ENCODE measurements at regions not wholly inside any gene's neighbourhood (a gene's known extent, or its start where the extent isn't known, plus 50 kb on each side); places are given as distances from the start of the nearest gene placed in this dataset.

GRCh38 chr7:136479922-136480321 lies 388.5 kb upstream of the CHRM2 start:
- Histone ChIP-seq H2AK5ac (ENCODE audit: insufficient read length, low read length) (no peak overlapping the region), H4K91ac (ENCODE audit: insufficient read length, low read depth, low read length) (no peak overlapping the region), H2BK5ac (ENCODE audit: insufficient read length, low read length) (no peak overlapping the region), H3K4ac (ENCODE audit: low read depth, low read length) (no peak overlapping the region), H3T11ph (ENCODE audit: low read length) (no peak overlapping the region), H4K8ac (replicated peaks; ENCODE audit: insufficient read length, low read depth, low read length) (no peak overlapping the region), H3K79me1 (ENCODE audit: insufficient read depth, low read depth, low read length, poor library complexity, severe bottlenecking) (no peaks in the 10 kb centered on the region), H4K20me1 (ENCODE audit: control insufficient read depth, insufficient read depth, insufficient read length) (no peaks in the 10 kb centered on the region), H2BK20ac (ENCODE audit: low read depth, low read length, poor library complexity, severe bottlenecking) (no peak overlapping the region), H3K14ac (ENCODE audit: insufficient read depth, low read length) (no peak overlapping the region), H2BK15ac (ENCODE audit: low read depth, low read length) (no peak overlapping the region), H2BK120ac (ENCODE audit: low read depth, low read length, poor library complexity, severe bottlenecking) (no peak overlapping the region), H3K56ac (ENCODE audit: insufficient read length, low read depth, low read length) (no peak overlapping the region), H3K4me2 (ENCODE audit: insufficient read depth, insufficient read length, low read length) (no peak overlapping the region), H3K4me1 (ENCODE audit: insufficient read depth, low read length) (peaks cover 5% of the 10 kb centered on the region; the same call in 1 of the 2 replicates), H3K18ac (ENCODE audit: insufficient read length, low read depth, low read length) (no peak overlapping the region), H4K5ac (ENCODE audit: insufficient read length, low read depth, low read length) (no peak overlapping the region), H3K79me2 (ENCODE audit: insufficient read depth, low read length) (no peaks in the 10 kb centered on the region), H2AFZ (ENCODE audit: low read length) (no peak overlapping the region), H3K27me3 (ENCODE audit: insufficient read depth, low read length) (no peaks in the 10 kb centered on the region; the same call in 1 of the 2 replicates), H3K9me3 (ENCODE audit: control insufficient read depth, low read depth, low read length) (no peaks in the 10 kb centered on the region), H3K9ac (ENCODE audit: extremely low read depth, insufficient read length, low read length) (no peak overlapping the region), H2BK12ac (ENCODE audit: insufficient read length, low read depth, low read length) (no peak overlapping the region), H3K23ac (ENCODE audit: insufficient read length, low read depth, low read length) (no peak overlapping the region), H3K23me2 (ENCODE audit: insufficient read length, low read depth, low read length, poor library complexity, severe bottlenecking) (no peaks in the 10 kb centered on the region), H3K27ac (ENCODE audit: insufficient read length, low read depth, low read length) (no peak overlapping the region)
- no CpG with 5 or more reads among the region's 2 CpGs for WGBS (ENCODE audit: extremely low coverage, insufficient read length, low lambda C conversion rate)
- peaks cover 20 to 24% of the 10 kb centered on the region in 2 experiments for H3K4me1 Mint-ChIP-seq
- no peaks in the 10 kb centered on the region; a peak in 1 of 5 replicates for H3K9me3 Mint-ChIP-seq
- no peak for DNase-seq
- H3K36me3 Mint-ChIP-seq (ENCODE audit: insufficient read depth in 1 of 3, low read depth in 3 of 3), result no peaks in the 10 kb centered on the region; a peak in 1 of 7 replicates
- no peaks in the 10 kb centered on the region for H3K27me3 Mint-ChIP-seq (ENCODE audit: low read depth)
- no peak overlapping the region for H3K4me3 Mint-ChIP-seq
- no peak for TF ChIP-seq CTCF (conservative IDR thresholded peaks at IDR 0.05)
- H3K27ac Mint-ChIP-seq, result no peak overlapping the region
